Adrenal gland (tissue), 9 donors: ENCODE measurements at regions not wholly inside any gene's neighbourhood (a gene's known extent, or its start where the extent isn't known, plus 50 kb on each side); places are given as distances from the start of the nearest gene placed in this dataset.
"Not testable (repeated sequence)": the region's sequence is repeated elsewhere in the genome, so short reads cannot be mapped to it uniquely, and the experiment has no call there.

Source experiments
- DNase-seq, 7 donors: peaks; one replicate each; pipeline ENCODE4 v3.0.0-alpha.2; 2019 to 2020
- H3K27ac ChIP-seq, 5 donors: fragments of 200-600 bp; sonication (generic) in 4 of 5; 1 replicate in 3 of 5; 2 replicates in 2 of 5; pipeline versions ENCODE4 v1.5.1 to v1.8.0; 2016 to 2020; ENCODE audit warnings: mild to moderate bottlenecking in 1 of 5
- H3K27me3 ChIP-seq: fragments of 200-600 bp; 2 replicates; pipeline ENCODE4 v1.8.0; 2021
- H3K36me3 ChIP-seq, 2 donors: fragments of 200-600 bp; replicated peaks in 1 of 2; 1 replicate in 1 of 2; 2 replicates in 1 of 2; pipeline versions ENCODE4 v1.5.1 to v1.8.0; 2018 to 2022
- H3K4me1 ChIP-seq, 2 donors: fragments of 200-600 bp; replicated peaks in 1 of 2; 1 replicate in 1 of 2; 2 replicates in 1 of 2; pipeline versions ENCODE4 v1.5.1 to v1.8.0; 2018 to 2021
- H3K4me3 ChIP-seq, 4 donors: fragments of 200-600 bp; sonication (generic) in 3 of 4; one replicate each; pipeline ENCODE4 v1.5.1; 2016 to 2018
- H3K9me3 ChIP-seq, 3 donors: fragments of 200-600 bp; sonication (generic) in 1 of 3; replicated peaks in 1 of 3; 1 replicate in 2 of 3; 2 replicates in 1 of 3; pipeline versions ENCODE4 v1.5.1 to v1.8.0; 2016 to 2021
- POLR2A ChIP-seq, 2 donors: fragments of 450-650 bp; IDR thresholded peaks; one replicate each; pipeline ENCODE4 v1.6.1; 2017; ENCODE audit warnings: antibody characterized with exemption in 2 of 2, mild to moderate bottlenecking in 2 of 2, moderate library complexity in 1 of 2
- WGBS, 4 donors: extraction: QIAGEN DNeasy Blood & Tissue Kit in 2 of 4; methylation state at CpG; one replicate each; pipeline versions ENCODE4 v1.1.5 to v1.1.7; 2013 to 2017; 5-methylcytosine and 5-hydroxymethylcytosine counted together
- intact Hi-C, 2 donors: fragments of 100-400 bp; cut with DNase I; formaldehyde crosslinking; loops; one replicate each; pipeline versions ENCODE4 v1.14.1 to v1.15.0; 2022 to 2023
- TF ChIP-seq, protein P1 (sequence below), 6 experiments: fragments of 450-650 bp in 4 of 6; fragments of 200-600 bp in 2 of 6; sonication (generic) in 1 of 6; IDR thresholded peaks; 1 replicate in 5 of 6; 2 replicates in 1 of 6; pipeline versions ENCODE4 v1.5.1 to v1.8.0; 2016 to 2021; ENCODE audit warnings: antibody characterized with exemption in 6 of 6, mild to moderate bottlenecking in 2 of 6, moderate library complexity in 1 of 6
- donor health status: healthy with polysubstance abuse.
- donor health status: Bipolar disorder and iron deficiency.
- donor health status: DM: yes; HTN: yes; CAD: no.
- donor health status: DM: no; HTN: no; CAD: no.
- donor health status: DM: no; HTN: no; CAD: no.

DNA sequence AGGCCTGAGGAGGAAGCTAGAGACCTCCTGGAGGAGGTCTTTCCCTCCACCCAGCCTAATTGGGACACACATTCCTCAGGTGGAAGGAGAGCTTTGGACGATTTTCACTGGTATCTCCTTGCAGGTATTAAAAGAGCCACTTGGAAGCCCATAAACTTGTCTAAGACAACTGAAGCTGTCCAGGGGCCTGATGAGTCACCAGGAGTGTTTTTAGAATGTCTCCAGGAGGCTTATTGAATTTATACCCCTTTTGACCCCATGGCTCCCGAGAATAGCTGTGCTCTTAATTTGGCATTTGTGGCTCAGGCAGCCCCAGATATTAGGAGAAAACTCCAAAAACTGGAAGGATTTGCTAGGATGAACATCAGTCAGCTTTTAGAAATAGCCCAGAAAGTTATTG is 922.7 kb upstream of the AMELY start:
- WGBS, 4 donors = 33 to 40% methylated on average over 2 of the region's 2 CpGs; no CpG with 5 or more reads in 2 of the 4 donors
- no peak for DNase-seq
- intact Hi-C loops = no loop called here
- no peak overlapping the region for H3K4me3 ChIP-seq
- no peak for TF ChIP-seq POLR2A (IDR thresholded peaks at IDR 0.05)
- TF ChIP-seq, protein P1, sequence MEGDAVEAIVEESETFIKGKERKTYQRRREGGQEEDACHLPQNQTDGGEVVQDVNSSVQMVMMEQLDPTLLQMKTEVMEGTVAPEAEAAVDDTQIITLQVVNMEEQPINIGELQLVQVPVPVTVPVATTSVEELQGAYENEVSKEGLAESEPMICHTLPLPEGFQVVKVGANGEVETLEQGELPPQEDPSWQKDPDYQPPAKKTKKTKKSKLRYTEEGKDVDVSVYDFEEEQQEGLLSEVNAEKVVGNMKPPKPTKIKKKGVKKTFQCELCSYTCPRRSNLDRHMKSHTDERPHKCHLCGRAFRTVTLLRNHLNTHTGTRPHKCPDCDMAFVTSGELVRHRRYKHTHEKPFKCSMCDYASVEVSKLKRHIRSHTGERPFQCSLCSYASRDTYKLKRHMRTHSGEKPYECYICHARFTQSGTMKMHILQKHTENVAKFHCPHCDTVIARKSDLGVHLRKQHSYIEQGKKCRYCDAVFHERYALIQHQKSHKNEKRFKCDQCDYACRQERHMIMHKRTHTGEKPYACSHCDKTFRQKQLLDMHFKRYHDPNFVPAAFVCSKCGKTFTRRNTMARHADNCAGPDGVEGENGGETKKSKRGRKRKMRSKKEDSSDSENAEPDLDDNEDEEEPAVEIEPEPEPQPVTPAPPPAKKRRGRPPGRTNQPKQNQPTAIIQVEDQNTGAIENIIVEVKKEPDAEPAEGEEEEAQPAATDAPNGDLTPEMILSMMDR (IDR thresholded peaks at IDR 0.05) = no peak
- H3K4me1 ChIP-seq = no peaks in the 10 kb centered on the region
- no peaks in the 10 kb centered on the region for H3K9me3 ChIP-seq
- H3K27me3 ChIP-seq = no peaks in the 10 kb centered on the region
- H3K36me3 ChIP-seq = no peaks in the 10 kb centered on the region
- H3K27ac ChIP-seq = no peak overlapping the region

DNA sequence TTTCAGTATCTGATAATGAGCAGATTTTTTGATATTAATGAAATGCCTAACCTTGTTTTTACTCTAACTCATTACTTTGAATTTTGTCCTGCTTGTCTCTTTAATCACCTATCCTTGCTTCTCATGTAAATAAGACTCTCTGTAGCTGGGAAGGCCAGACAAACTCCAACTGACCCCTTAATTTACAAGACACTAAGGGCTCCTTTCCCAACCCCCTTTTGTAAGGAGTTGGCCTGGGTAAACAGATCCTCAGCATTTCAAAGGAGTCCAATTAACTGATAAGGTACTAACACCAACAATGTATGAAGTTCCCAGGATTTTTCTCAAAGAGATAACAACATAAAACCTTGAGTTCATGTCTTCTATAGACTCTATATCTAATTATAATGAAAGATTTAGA is 919.3 kb upstream of the AMELY start:
- H3K4me3 ChIP-seq, DNase-seq, H3K27ac ChIP-seq, H3K36me3 ChIP-seq, H3K4me1 ChIP-seq, intact Hi-C loops, H3K27me3 ChIP-seq, H3K9me3 ChIP-seq: not testable (repeated sequence)

DNA sequence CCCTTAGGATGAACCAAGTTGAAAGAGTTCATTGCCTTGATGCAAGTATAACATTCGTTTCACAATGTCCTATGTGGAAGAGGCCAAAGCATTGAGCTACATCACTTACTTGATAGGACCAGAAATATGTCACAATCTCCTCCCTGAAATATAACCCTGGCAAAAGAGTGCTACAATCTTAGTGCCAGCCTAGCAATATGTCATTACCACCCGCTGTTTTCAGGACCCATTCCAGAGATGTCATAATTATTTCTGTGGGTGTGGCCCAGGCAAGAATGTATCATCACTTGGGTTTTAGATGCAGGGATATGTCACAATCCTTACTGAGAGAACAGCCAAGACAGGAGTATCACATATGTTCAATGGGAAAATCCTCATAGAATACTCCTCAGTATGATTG is 915.0 kb upstream of the AMELY start:
- Histone ChIP-seq H3K4me1 (no peaks in the 10 kb centered on the region), H3K9me3 (no peaks in the 10 kb centered on the region), H3K27ac (no peak overlapping the region), H3K27me3 (no peaks in the 10 kb centered on the region), H3K36me3 (no peaks in the 10 kb centered on the region), H3K4me3 (no peak overlapping the region)
- DNase-seq = no peak
- intact Hi-C loops = no loop called here
- 75 to 93% methylated on average over 2 of the region's 2 CpGs; no CpG with 5 or more reads in 2 of the 4 donors for WGBS, 4 donors
- TF ChIP-seq, protein P1 (IDR thresholded peaks at IDR 0.05) = no peak
- TF ChIP-seq POLR2A (IDR thresholded peaks at IDR 0.05) = no peak

DNA sequence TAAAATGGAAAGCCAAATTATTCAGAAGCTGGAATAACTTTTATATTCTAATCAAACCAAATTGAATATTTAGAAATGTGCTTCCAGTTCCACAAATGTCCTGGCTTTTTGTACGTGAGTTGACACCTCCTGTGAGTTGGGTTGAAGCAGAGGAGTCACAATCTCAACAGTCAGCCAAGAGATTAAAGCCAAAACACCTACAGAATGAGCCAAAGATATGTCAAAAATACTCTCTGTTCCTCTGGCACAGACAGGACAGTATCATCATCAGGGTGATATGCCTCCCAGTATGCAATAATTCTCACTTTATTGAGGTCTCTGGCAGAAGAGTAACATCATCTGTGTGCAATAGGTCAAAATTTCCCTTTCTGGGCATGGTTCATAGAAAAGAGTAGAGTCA is 914.3 kb upstream of the AMELY start:
- intact Hi-C loops = no loop called here
- no peak for TF ChIP-seq POLR2A (IDR thresholded peaks at IDR 0.05)
- TF ChIP-seq, protein P1 (IDR thresholded peaks at IDR 0.05) = no peak
- WGBS, 4 donors = 40 to 68% methylated on average over 1 of the region's 1 CpG; no CpG with 5 or more reads in 2 of the 4 donors
- Histone ChIP-seq H3K27ac (no peak overlapping the region), H3K4me3 (no peak overlapping the region), H3K27me3 (no peaks in the 10 kb centered on the region), H3K9me3 (no peaks in the 10 kb centered on the region), H3K36me3 (no peaks in the 10 kb centered on the region), H3K4me1 (no peaks in the 10 kb centered on the region)
- DNase-seq = no peak

DNA sequence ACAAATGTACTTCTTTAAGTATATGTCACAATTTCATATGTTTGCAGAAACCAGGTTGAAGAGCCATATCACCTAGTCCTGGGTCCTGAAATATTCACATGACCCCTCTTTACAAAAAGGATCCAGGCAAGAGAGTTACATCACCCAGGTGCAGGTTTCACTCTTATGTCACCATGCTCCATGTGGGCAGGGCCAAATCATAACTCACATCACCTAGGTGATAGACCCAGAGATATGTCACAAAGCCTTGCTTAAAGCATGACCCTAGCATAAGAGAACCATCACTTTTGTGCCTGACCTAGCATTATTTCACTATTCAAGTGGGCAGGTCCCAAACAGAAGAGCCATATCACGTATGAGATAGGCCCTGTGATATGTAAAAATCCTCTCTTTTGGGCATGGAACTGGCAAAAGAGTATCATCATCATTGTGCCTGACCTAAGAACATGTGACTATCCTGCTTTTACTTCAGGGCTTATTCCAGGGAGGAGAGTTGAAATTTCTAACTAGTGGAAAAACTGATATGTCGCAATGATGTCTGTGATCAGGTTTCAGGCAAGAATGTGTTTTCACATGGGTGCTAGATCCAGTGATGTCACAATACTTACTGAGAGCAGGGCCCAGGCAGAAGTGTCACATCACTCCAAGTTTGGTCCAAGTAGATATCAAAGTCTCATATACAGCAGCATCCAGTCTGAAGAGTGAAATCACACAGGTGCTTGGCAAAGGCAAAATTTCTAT is 909.9 kb upstream of the AMELY start:
- no peaks in the 10 kb centered on the region for H3K36me3 ChIP-seq
- intact Hi-C loops = no loop called here
- no peaks in the 10 kb centered on the region for H3K4me1 ChIP-seq
- DNase-seq = no peak
- 89 to 95% methylated on average over 2 of the region's 2 CpGs; no CpG with 5 or more reads in 2 of the 4 donors for WGBS, 4 donors
- H3K9me3 ChIP-seq = no peaks in the 10 kb centered on the region
- no peak overlapping the region for H3K4me3 ChIP-seq
- no peak for TF ChIP-seq POLR2A (IDR thresholded peaks at IDR 0.05)
- TF ChIP-seq, protein P1 (IDR thresholded peaks at IDR 0.05) = no peak
- no peaks in the 10 kb centered on the region for H3K27me3 ChIP-seq
- no peak overlapping the region for H3K27ac ChIP-seq
